Uterus (tissue), 3 donors: ENCODE measurements at regions not wholly inside any gene's neighbourhood (a gene's known extent, or its start where the extent isn't known, plus 50 kb on each side); places are given as distances from the start of the nearest gene placed in this dataset.
A peak's percentile ranks its signal among the peaks of the same experiment; 100 is the strongest.

Experiments used
- DNase-seq, 2 donors: peaks; one replicate each; pipeline ENCODE4 v3.0.0-alpha.2; 2019 to 2020
- H3K27ac ChIP-seq, 2 donors: fragments of 200-600 bp; sonication (generic); 1 replicate in 1 of 2; 2 replicates in 1 of 2; pipeline ENCODE4 v1.5.1; 2016 to 2018
- H3K27me3 ChIP-seq, 2 donors: fragments of 200-600 bp; sonication (generic); one replicate each; pipeline ENCODE4 v1.5.1; 2018 to 2019; ENCODE audit warnings: control low read depth in 1 of 2
- H3K36me3 ChIP-seq, 2 donors: fragments of 200-600 bp; sonication (generic); one replicate each; pipeline ENCODE4 v1.5.1; 2019; ENCODE audit warnings: control low read depth in 1 of 2
- H3K4me1 ChIP-seq, 2 donors: fragments of 200-600 bp; sonication (generic); one replicate each; pipeline ENCODE4 v1.5.1; 2018 to 2019; ENCODE audit warnings: control low read depth in 1 of 2
- H3K4me3 ChIP-seq, 2 donors: fragments of 200-600 bp; sonication (generic); 1 replicate in 1 of 2; 2 replicates in 1 of 2; pipeline ENCODE4 v1.5.1; 2018 to 2019; ENCODE audit warnings: mild to moderate bottlenecking in 1 of 2
- H3K9me3 ChIP-seq, 2 donors: fragments of 200-600 bp; sonication (generic); one replicate each; pipeline ENCODE4 v1.5.1; 2019; ENCODE audit warnings: control low read depth in 1 of 2
- POLR2A ChIP-seq, 2 donors: fragments of 450-650 bp; IDR thresholded peaks; one replicate each; pipeline ENCODE4 v1.6.1; 2016; ENCODE audit warnings: antibody characterized with exemption in 2 of 2, mild to moderate bottlenecking in 1 of 2, moderate library complexity in 1 of 2
- intact Hi-C: fragments of 100-400 bp; cut with DNase I; formaldehyde crosslinking; loops from one replicate; pipeline ENCODE4 v1.15.1; 2023; ENCODE audit warnings: low total_unique reads
- TF ChIP-seq, protein P1 (sequence below), 4 experiments: fragments of 200-600 bp in 2 of 4; fragments of 450-650 bp in 2 of 4; sonication (generic) in 2 of 4; IDR thresholded peaks; one replicate each; pipeline ENCODE4 v1.5.1; 2016 to 2019; ENCODE audit warnings: antibody characterized with exemption in 4 of 4, mild to moderate bottlenecking in 2 of 4, moderate library complexity in 1 of 4
- donor health status: DM: yes; HTN: yes; CAD: no.

- no peaks in the 10 kb centered on the region for H3K9me3 ChIP-seq
- intact Hi-C loops, result no loop called here
- no peak for TF ChIP-seq POLR2A (IDR thresholded peaks at IDR 0.05)
- TF ChIP-seq, protein P1, sequence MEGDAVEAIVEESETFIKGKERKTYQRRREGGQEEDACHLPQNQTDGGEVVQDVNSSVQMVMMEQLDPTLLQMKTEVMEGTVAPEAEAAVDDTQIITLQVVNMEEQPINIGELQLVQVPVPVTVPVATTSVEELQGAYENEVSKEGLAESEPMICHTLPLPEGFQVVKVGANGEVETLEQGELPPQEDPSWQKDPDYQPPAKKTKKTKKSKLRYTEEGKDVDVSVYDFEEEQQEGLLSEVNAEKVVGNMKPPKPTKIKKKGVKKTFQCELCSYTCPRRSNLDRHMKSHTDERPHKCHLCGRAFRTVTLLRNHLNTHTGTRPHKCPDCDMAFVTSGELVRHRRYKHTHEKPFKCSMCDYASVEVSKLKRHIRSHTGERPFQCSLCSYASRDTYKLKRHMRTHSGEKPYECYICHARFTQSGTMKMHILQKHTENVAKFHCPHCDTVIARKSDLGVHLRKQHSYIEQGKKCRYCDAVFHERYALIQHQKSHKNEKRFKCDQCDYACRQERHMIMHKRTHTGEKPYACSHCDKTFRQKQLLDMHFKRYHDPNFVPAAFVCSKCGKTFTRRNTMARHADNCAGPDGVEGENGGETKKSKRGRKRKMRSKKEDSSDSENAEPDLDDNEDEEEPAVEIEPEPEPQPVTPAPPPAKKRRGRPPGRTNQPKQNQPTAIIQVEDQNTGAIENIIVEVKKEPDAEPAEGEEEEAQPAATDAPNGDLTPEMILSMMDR (IDR thresholded peaks at IDR 0.05), result no peak
- H3K36me3 ChIP-seq, result no peaks in the 10 kb centered on the region
- H3K4me1 ChIP-seq, result no peaks in the 10 kb centered on the region
- no peak overlapping the region for H3K4me3 ChIP-seq
- H3K27me3 ChIP-seq, result no peaks in the 10 kb centered on the region
- DNase-seq, result no peak
- H3K27ac ChIP-seq, result no peak overlapping the region
Observed at GRCh38 chr2:19478409-19478808, 120.0 kb upstream of the OSR1 start.

GRCh38 chr2:19476327-19476726 is 117.9 kb upstream of the OSR1 start:
- Histone ChIP-seq H3K4me3 (no peak overlapping the region), H3K27me3 (no peaks in the 10 kb centered on the region), H3K9me3 (no peaks in the 10 kb centered on the region), H3K36me3 (no peaks in the 10 kb centered on the region), H3K27ac (no peak overlapping the region), H3K4me1 (no peaks in the 10 kb centered on the region)
- TF ChIP-seq, protein P1 (IDR thresholded peaks at IDR 0.05), result no peak
- no peak for TF ChIP-seq POLR2A (IDR thresholded peaks at IDR 0.05)
- DNase-seq, result no peak
- intact Hi-C loops, result no loop called here

GRCh38 chr2:19474128-19474527 is 115.7 kb upstream of the OSR1 start:
- no peak for TF ChIP-seq POLR2A (IDR thresholded peaks at IDR 0.05)
- TF ChIP-seq, protein P1 (IDR thresholded peaks at IDR 0.05), result no peak
- DNase-seq, result peak in 1 of 2 donors; percentile 24
- Histone ChIP-seq H3K4me1 (no peaks in the 10 kb centered on the region), H3K9me3 (no peaks in the 10 kb centered on the region), H3K27ac (no peak overlapping the region), H3K27me3 (no peaks in the 10 kb centered on the region), H3K36me3 (no peaks in the 10 kb centered on the region), H3K4me3 (no peak overlapping the region)
- intact Hi-C loops, result no loop called here

DNA sequence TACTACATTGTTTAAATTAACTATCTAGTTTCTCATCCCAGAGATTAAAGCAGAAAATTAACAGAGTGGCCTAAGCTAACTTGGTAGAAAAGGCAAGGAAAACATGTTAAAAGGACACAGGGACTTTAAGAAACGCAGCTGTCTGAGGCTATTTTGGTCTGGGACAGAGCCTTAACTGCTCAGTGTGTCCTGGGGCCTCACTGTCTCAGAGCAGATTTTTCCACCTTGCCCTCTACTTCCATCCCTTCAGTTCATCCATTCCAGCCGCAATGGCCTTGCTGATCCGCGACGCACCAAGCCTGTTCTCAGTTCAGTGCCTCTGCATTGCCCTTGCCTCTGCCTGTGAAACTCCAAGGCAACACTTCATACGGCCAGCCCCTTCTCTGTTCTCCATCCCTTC is 114.9 kb upstream of the OSR1 start:
- no peaks in the 10 kb centered on the region for H3K4me1 ChIP-seq
- H3K27me3 ChIP-seq, result no peaks in the 10 kb centered on the region
- intact Hi-C loops, result no loop called here
- H3K9me3 ChIP-seq, result no peaks in the 10 kb centered on the region
- H3K4me3 ChIP-seq, result no peak overlapping the region
- DNase-seq, result no peak
- TF ChIP-seq, protein P1 (IDR thresholded peaks at IDR 0.05), result no peak
- no peak for TF ChIP-seq POLR2A (IDR thresholded peaks at IDR 0.05)
- no peak overlapping the region for H3K27ac ChIP-seq
- H3K36me3 ChIP-seq, result no peaks in the 10 kb centered on the region

GRCh38 chr2:19472391-19472978 is 114.1 kb upstream of the OSR1 start:
- no peak for DNase-seq
- Histone ChIP-seq H3K4me1 (no peaks in the 10 kb centered on the region), H3K27me3 (no peaks in the 10 kb centered on the region), H3K4me3 (no peak overlapping the region), H3K9me3 (no peaks in the 10 kb centered on the region), H3K36me3 (no peaks in the 10 kb centered on the region), H3K27ac (no peak overlapping the region)
- intact Hi-C loops, result no loop called here
- no peak for TF ChIP-seq POLR2A (IDR thresholded peaks at IDR 0.05)
- TF ChIP-seq, protein P1 (IDR thresholded peaks at IDR 0.05), result no peak
